Stomach (tissue), 8 donors: ENCODE measurements at regions not wholly inside any gene's neighbourhood (a gene's known extent, or its start where the extent isn't known, plus 50 kb on each side); places are given as distances from the start of the nearest gene placed in this dataset.

Source experiments
- DNase-seq, 2 donors: peaks; one replicate each; pipeline versions ENCODE4 v3.0.0 to v3.0.0-alpha.2; 2013 to 2019
- H3K27ac ChIP-seq, 5 donors: fragments of 200-600 bp in 4 of 5; sonication (generic) in 4 of 5; one replicate each; pipeline ENCODE4 v1.5.1; 2013 to 2019; ENCODE audit warnings: mild to moderate bottlenecking in 1 of 5, moderate library complexity in 1 of 5
- H3K27me3 ChIP-seq, 3 donors: fragments of 200-600 bp; sonication (generic); one replicate each; pipeline ENCODE4 v1.5.1; 2017 to 2019; ENCODE audit warnings: mixed run types in 1 of 3
- H3K36me3 ChIP-seq, 4 donors: fragments of 200-600 bp; sonication (generic); 1 replicate in 3 of 4; 2 replicates in 1 of 4; pipeline ENCODE4 v1.5.1; 2016 to 2019
- H3K4me1 ChIP-seq, 4 donors: fragments of 200-600 bp; sonication (generic); one replicate each; pipeline ENCODE4 v1.5.1; 2016 to 2019
- H3K4me3 ChIP-seq, 4 donors: fragments of 200-600 bp; sonication (generic) in 3 of 4; one replicate each; pipeline ENCODE4 v1.5.1; 2016 to 2019; ENCODE audit warnings: mild to moderate bottlenecking in 1 of 4
- H3K9me3 ChIP-seq, 4 donors: fragments of 200-600 bp; sonication (generic); one replicate each; pipeline ENCODE4 v1.5.1; 2016 to 2019
- CTCF ChIP-seq, 7 experiments: fragments of 450-650 bp in 4 of 7; fragments of 200-600 bp in 3 of 7; sonication (generic) in 3 of 7; IDR thresholded peaks; one replicate each; pipeline ENCODE4 v1.5.1; 2016 to 2019; ENCODE audit warnings: antibody characterized with exemption in 7 of 7, control low read depth in 2 of 7, mild to moderate bottlenecking in 1 of 7
- EP300 ChIP-seq: sonication (generic); formaldehyde crosslinking; IDR thresholded peaks from one replicate; pipeline ENCODE4 v1.6.1; 2017; ENCODE audit warnings: antibody characterized with exemption
- POLR2A ChIP-seq, 4 donors: fragments of 450-650 bp; IDR thresholded peaks; one replicate each; pipeline ENCODE4 v1.6.1; 2016; ENCODE audit warnings: antibody characterized with exemption in 4 of 4, control low read depth in 2 of 4, mild to moderate bottlenecking in 1 of 4, moderate library complexity in 1 of 4
- POLR2AphosphoS5 ChIP-seq, 3 donors: sonication (generic); formaldehyde crosslinking; IDR thresholded peaks; one replicate each; pipeline ENCODE4 v1.6.1; 2016; ENCODE audit warnings: antibody characterized with exemption in 3 of 3
- WGBS, 5 donors: extraction: QIAGEN DNeasy Blood & Tissue Kit in 3 of 5; methylation state at CpG; one replicate each; pipeline versions ENCODE4 v1.1.5 to v1.1.7; 2013 to 2018; 5-methylcytosine and 5-hydroxymethylcytosine counted together
- intact Hi-C: fragments of 100-400 bp; cut with DNase I; formaldehyde crosslinking; loops from one replicate; pipeline ENCODE4 v1.15.1; 2023; ENCODE audit warnings: low total_unique reads
- donor health status: healthy with polysubstance abuse.
- donor health status: Bipolar disorder and iron deficiency.
- donor health status: healthy.

GRCh38 chr9:107142430-107142829 lies 140.6 kb upstream of the RAD23B start:
- no peaks in the 10 kb centered on the region for H3K36me3 ChIP-seq
- no peaks in the 10 kb centered on the region for H3K4me1 ChIP-seq
- WGBS, 5 donors = 50 to 82% (median 70%) methylated on average over 1 of the region's 1 CpG
- DNase-seq = peak in 1 of 2 donors; percentile 22
- no peak for TF ChIP-seq CTCF (IDR thresholded peaks at IDR 0.05)
- TF ChIP-seq POLR2AphosphoS5 (IDR thresholded peaks at IDR 0.05) = no peak
- no peak for TF ChIP-seq EP300
- TF ChIP-seq POLR2A (IDR thresholded peaks at IDR 0.05) = no peak
- intact Hi-C loops = no loop called here
- no peak overlapping the region for H3K4me3 ChIP-seq
- H3K27me3 ChIP-seq = no peaks in the 10 kb centered on the region
- no peaks in the 10 kb centered on the region for H3K9me3 ChIP-seq
- no peak overlapping the region for H3K27ac ChIP-seq

GRCh38 chr9:107142896-107143603 lies 140.0 kb upstream of the RAD23B start:
- no peak overlapping the region for H3K27ac ChIP-seq
- H3K4me3 ChIP-seq = no peak overlapping the region
- TF ChIP-seq POLR2A (IDR thresholded peaks at IDR 0.05) (no peak), POLR2AphosphoS5 (IDR thresholded peaks at IDR 0.05) (no peak), EP300 (no peak), CTCF (IDR thresholded peaks at IDR 0.05) (no peak)
- WGBS, 5 donors = 65 to 72% (median 67%) methylated on average over 5 of the region's 5 CpGs
- intact Hi-C loops = no loop called here
- H3K4me1 ChIP-seq = no peaks in the 10 kb centered on the region
- no peaks in the 10 kb centered on the region for H3K36me3 ChIP-seq
- no peaks in the 10 kb centered on the region for H3K9me3 ChIP-seq
- no peaks in the 10 kb centered on the region for H3K27me3 ChIP-seq
- no peak for DNase-seq

GRCh38 chr9:107144475-107144874 lies 138.6 kb upstream of the RAD23B start:
- WGBS, 5 donors = 58 to 86% (median 82%) methylated on average over 1 of the region's 1 CpG
- intact Hi-C loops = no loop called here
- H3K27ac ChIP-seq = no peak overlapping the region
- H3K4me1 ChIP-seq = no peaks in the 10 kb centered on the region
- H3K4me3 ChIP-seq = no peak overlapping the region
- no peaks in the 10 kb centered on the region for H3K27me3 ChIP-seq
- no peak for DNase-seq
- no peaks in the 10 kb centered on the region for H3K9me3 ChIP-seq
- TF ChIP-seq EP300 (no peak), POLR2AphosphoS5 (IDR thresholded peaks at IDR 0.05) (no peak), POLR2A (IDR thresholded peaks at IDR 0.05) (no peak), CTCF (IDR thresholded peaks at IDR 0.05) (no peak)
- H3K36me3 ChIP-seq = no peaks in the 10 kb centered on the region

GRCh38 chr9:107147134-107147533 lies 135.9 kb upstream of the RAD23B start:
- intact Hi-C loops = no loop called here
- Histone ChIP-seq H3K4me1 (no peaks in the 10 kb centered on the region), H3K4me3 (no peak overlapping the region), H3K27me3 (no peaks in the 10 kb centered on the region), H3K27ac (no peak overlapping the region), H3K9me3 (peaks cover 0 to 6% (median 0%) of the 10 kb centered on the region in 4 donors), H3K36me3 (no peaks in the 10 kb centered on the region)
- DNase-seq = no peak
- TF ChIP-seq POLR2AphosphoS5 (IDR thresholded peaks at IDR 0.05) (no peak), CTCF (IDR thresholded peaks at IDR 0.05) (no peak), POLR2A (IDR thresholded peaks at IDR 0.05) (no peak), EP300 (no peak)
- WGBS, 5 donors = 53 to 71% (median 60%) methylated on average over 2 of the region's 2 CpGs
